DMS53 (cell line): ENCODE measurements at regions not wholly inside any gene's neighbourhood (a gene's known extent, or its start where the extent isn't known, plus 50 kb on each side); places are given as distances from the start of the nearest gene placed in this dataset.
"Not testable (repeated sequence)": the region's sequence is repeated elsewhere in the genome, so short reads cannot be mapped to it uniquely, and the experiment has no call there.

Source experiments
- DNase-seq: peaks from one replicate; lab custom pipeline; 2025; lab: John Stamatoyannopoulos, UW

DNA sequence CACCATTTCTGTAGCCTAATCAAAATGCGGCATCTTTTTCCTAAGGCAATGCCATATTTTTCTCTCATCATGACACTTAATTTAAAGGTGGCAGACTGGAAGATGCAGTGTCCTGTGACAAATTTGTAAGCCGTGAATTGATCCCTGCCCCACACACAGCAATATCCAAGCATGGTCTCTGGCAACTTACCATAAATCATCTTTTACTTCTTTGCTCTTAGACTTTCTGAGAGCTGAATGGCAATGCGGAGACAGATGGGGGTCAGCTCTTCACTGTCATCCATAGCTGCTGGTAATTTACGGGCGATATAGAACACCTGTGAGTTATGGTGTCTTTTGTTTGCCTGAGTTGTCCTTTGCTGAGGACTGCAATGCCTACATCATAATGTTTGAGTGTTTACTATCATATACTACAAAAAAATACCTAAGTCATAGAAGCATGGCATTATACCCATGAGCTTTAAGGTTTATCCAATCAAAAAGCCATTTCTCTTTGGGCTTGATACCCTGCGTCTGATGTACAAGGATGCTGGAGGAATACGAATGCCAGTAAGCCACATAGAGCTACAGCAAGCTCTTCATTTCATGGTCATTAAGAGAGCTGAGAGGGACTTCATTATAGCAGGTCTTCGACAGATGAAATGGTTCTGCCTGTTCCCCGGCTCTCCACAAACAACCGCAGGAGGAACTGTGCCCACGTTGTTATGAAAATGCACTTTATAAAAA is 148.1 kb downstream of the TRIML1 start:
- DNase-seq, result no peak

DNA sequence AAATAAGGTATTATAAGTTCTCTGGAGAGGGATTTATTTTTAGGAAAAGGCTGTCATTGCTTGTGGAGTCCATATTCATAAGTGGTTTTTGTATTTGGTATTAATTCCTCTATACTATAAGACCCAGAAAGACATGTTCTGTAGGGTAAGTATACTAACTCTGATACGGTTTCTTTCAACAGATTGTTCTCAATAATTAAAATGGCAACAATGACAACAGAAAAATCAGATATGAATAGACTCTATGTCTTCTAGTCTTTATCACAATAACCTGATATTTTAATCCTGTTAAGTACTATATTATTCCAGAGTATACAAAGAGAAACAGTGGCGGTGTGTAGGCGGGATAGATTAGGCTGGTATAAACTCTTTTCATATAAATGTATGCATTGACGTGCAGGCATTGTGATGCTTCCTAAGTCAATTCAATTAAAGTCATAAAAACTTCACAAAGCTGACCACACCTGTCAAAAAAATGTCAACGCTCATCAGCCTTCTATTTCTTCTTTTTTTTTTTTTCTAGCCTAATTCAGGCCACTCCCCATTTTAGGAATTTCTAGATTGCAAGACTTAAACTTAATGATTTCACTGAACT is 150.4 kb downstream of the TRIML1 start:
- no peak for DNase-seq

DNA sequence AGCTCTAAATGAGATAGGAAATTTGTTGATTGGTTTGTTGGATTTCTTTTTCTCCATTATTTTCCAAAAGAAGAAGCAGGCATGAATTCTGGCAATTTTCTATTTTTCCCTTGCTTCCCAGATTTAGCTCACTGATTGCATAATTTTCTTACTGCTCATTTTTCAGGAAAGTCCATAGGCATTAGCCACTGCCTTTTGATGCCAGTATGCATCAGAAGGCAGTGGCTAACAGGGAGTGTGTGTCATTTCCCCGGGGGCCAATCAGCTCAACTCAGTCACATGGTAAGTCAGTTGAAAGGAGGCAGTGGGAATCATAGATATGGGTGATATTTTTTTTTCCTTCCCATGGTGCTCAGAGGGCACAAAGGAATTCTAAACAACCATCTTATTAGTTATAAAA is 156.7 kb downstream of the TRIML1 start:
- DNase-seq, result no peak

DNA sequence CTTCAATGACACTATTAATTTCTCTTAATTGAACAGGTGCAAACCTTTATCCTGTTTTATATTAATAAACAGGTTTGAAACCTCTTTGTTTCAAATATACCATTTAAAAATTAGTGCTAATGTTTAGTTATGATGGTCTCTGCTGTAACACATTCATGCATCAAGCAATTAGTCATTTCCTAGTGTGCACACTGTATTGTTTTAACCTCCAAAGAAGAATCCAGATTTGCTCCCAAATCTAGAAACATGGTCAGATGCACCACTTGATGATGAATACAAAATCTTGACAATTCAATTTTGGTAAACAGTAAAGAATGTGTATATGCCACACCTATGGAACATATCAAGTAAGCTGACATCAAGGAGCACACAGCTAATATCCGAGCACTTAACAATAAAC is 157.1 kb downstream of the TRIML1 start:
- DNase-seq, result no peak

DNA sequence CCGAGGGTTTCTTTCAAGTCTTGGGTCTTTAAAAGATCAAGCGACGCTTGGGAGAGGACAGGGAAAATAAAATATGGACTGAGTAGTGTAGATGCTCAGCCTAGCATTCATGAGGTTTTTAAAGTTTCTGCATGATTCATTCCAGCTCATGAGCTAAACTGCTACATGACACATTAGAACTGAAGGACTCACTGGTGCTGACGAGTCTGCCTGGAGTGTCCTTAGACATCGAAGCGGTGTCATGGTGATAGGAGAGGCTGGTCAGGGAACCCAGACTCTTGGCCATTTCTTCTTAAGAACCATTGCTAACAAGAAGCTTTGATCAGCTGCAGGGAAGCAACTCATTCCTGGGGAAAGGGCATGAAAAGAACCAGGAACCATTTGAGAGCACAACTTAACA is 158.6 kb downstream of the TRIML1 start:
- no peak for DNase-seq

DNA sequence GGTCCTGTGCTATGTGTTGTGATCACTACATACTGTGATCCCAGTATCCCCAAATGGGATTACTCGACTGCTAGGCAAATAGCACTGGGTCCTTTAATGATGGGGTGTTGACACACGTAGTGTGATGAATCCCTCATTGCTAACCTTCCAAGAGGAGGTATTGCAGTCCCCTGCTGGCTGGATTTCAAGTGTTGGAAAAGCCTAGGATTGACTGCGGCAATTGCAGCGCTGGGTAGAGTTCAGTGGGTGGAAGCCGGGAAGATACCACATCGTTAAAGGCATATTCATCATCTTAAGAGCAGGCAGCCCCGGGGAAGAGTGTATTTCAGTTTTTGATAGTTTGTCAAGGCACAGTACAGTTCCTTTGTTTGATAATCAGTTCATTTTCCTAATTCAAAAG is 159.9 kb downstream of the TRIML1 start:
- no peak for DNase-seq

DNA sequence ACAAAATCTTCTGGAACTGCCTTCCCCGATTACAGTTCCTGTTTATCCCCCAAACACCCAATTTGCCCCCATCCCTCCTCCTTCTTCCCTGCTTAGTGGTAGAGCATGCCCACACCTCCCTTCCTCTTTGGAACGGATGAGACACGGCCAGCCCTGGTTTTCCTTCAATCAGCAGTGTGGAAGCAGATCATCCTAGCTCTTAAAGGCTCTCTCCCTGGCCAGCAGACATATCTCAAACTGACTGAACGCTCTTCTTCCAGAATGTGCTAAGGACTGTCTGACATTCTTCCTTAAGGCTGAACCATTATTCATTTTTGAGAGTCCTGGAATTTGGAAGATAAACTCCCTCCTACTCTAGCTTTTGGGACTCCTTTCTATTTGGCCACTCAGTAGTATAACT is 161.1 kb downstream of the TRIML1 start:
- DNase-seq, result peak; percentile 2

DNA sequence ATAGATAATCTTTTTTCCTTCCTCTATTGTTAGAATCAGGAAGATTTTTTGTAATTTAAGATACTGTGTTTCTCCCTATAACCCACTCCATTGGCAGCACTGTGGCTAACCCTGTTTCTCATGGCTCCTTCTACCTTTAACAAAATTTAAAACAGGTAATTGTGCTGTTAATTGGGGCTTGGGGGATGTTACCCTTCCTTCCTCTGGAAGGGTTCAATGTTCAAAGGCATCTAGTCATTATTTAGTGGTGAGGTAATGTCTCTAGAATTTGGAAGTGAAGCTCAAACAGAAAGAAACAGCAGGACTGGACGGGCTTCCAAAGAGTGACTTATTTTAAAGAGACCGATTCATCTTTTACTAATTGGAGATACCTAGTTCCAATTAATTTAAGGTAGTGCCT is 166.4 kb downstream of the TRIML1 start:
- no peak for DNase-seq

DNA sequence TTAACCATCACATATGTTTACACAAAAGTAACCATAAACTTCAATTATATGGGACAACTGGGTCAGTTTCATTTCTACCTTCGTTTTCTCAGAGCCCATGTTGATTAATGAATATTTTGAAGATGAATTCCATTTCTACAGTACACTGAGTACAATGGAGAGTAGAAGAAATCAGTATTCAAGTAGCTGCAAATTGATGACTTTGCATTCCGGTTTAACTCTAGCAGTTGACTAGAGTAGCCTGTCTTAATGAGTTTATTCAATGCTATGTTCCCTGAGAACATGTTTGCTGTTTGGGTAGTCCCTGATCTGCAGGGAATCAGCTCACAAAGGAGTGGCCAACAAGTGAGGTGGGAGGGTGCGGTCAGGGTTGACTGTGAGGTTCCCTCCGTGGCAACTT is 168.3 kb downstream of the TRIML1 start:
- no peak for DNase-seq

DNA sequence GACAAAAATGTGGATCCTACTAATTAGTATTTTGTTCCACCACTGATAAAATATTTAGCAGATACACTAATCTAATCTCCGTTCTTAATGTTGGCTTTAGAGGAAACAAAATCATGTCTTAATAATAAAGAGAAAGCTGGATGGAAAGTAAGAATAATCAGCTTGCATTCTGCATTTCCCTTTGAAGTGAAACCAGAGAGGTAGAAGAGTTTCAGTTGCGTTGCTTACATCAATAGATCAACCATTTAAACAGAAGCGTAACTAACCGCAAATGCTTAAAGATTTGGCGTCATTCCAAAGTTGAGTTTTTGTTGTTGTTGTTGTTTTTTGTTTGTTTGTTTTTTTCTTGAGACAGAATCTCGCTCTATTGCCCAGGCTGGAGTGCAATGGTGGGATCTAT is 168.9 kb downstream of the TRIML1 start:
- no peak for DNase-seq

DNA sequence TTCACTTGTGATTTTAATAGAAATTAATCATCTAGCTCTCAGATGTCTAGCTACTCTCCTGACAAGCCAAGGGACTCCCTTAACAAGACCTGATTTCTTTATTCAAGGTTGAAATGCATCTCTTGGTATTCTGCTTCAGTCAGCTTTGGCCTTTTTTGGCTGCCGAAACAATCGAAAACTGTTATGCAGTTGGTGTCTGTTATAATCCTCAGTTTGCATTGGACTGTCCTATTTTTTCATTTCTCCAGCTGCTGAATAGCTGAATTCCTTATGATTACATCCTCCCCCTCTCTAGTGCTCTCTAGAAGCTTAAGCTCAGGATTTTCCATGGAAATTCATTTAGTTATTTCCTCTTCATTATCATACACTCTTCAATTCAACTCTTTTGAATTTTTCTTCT is 177.2 kb downstream of the TRIML1 start:
- no peak for DNase-seq

DNA sequence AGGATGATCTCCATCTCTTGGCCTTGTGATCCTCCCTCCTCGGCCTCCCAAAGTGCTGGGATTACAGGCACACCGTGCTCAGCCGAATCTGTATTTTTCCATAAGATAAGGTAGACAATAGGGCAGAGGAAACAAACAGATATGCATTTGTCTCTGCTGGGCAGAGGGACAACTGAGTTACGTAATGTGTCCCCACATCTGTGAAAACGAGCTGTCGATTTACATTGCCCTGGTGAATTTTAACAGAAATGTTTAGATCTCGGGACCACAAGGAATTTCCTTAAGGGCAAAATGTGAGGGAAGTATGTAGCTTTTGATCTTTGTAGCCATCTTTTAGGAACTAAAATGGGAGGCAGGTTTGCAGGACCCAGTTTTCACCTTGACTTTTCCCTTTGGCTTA is 189.7 kb downstream of the TRIML1 start:
- DNase-seq, result no peak

DNA sequence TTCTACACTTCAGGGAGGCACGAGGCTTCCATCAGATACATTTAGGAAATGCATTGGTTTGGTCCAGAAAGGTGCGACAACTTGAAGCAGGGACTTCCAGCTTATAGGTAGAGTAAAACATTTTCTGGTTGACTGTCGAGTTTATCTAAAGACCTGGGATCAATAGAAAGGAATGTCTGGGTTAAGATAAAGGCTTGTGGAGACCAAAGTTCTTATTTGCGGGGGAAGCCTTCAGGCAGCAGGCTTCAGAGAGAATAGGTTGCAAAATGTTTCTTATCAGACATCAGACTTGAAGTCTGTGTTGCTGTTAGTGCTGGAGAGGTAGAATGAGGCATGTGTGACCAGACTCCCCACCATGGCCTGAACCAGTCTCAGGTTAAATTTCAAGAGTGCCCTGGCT is 190.3 kb downstream of the TRIML1 start:
- no peak for DNase-seq

DNA sequence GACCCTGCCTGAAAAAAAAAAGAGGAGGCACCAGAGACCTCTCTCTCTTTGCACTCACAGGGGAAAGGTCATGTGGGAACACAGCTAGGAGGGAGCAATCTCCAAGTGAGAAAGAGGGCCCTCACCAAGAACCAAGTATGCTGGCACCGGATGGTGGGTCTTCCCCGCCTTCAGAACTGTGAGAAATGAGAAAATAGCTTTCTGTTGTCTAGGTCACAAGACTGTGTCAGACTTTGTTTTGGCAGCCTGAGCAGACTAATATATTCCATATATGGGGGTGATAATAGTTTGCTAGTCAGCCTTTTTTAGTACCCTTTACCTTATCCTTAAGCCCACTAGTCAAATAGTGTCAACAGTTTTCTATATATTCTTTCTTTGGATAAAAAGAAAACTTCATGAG is 193.0 kb downstream of the TRIML1 start:
- no peak for DNase-seq

DNA sequence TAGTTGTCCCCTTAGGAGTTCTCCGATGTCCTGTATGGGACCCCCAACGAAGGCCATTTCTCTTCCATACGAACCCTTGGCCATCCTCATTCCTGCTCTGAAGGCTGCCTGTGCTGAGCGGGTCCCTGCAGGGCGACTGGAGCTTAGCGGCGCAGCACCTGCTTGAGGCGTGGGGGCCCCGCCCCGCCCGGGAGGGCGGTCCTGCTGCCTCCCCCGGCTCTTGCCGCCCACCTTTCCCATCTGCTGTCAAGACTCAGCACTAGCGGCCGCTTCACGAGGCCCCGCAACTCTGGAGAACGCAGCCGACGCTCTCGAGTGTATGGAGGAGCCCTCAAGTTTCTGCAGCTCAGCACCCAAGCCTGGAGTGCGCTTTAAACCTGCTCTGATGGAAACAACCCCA is 197.7 kb downstream of the TRIML1 start:
- DNase-seq, result no peak

DNA sequence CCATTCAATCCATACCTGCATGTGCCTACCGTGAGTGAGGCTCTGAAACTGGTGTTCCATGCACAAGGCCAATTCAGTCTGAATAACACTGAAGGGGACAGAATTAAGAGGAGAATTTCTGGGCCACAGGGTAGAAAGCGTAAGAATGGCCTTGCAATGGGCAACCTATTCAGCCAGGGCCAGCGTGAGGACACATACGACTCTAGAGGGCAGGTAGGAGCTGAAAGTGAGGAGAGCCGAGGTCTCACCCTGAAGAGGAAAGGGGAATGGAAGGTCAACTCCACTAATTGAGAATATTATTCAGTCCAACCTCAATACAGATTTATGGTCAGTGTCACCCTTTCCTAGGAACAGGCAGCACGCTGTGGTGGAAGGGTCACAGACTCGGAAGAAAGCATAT is 202.2 kb downstream of the TRIML1 start:
- no peak for DNase-seq

DNA sequence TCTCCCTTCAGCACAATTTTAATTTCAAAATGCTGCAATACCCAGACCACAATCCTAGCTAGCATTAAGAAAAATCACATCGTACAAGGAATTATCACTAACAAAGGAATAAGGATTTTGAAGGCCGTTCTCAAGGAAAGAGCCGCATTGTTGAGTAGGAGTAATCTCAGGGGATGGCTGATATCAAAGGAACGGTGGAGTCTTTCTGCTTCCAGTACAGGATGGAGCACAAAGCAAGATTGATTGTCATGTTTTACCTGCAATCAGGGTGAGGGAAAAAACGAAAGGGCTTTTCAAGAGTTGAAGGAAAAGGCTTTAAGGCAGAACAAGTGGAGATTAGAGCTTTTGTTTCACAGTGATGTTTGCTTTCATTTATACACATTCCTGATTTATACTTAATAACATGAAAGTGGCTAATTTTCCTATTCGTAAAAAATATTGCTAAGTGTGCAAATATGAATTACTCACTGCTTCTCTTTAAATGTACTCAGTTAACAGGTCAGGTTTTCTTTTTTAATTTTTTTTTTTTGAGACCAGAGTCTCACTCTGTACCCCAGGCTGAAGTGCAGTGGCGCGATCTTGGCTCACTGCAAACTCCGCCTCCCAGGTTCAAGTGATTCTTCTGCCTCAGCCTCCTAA is 207.0 kb downstream of the TRIML1 start:
- no peak for DNase-seq

DNA sequence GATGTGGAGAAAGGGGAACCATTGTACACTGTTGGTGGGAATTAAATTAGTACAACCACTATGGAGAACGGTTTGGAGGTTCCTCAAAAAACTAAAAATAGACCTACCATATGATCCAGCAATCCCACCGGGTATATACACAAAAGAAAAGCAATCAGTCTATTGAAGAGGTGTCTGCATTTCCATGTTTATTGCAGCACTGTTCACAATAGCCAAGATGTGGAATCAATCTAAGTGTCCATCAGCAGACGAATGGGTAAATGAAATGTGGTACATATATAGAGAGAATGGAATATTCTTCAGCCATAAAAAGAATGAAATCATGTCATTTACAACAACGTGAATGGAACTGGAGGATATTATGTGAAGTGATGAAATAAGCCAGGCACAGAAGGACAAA is 208.1 kb downstream of the TRIML1 start:
- no peak for DNase-seq

DNA sequence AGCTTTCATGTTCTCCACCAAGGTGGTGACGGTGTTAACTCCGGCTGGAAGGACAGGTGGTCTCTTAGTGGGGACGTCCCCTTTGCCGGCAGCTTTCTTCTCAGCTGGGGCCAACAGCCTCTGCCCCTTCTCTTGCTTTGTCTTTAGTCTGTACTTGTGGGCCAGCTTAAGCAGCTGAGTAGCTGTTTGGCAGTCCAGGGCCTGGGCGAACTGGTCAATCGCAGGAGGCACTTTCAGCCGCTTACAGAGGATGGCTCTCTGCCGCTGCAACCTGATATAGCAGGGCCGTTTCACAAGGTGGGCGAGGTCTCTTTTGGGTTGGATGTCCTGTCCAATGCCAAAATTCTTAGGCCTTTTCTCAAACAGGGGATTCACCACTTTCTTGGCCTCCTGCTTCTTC is 210.3 kb downstream of the TRIML1 start:
- not testable (repeated sequence) for DNase-seq

DNA sequence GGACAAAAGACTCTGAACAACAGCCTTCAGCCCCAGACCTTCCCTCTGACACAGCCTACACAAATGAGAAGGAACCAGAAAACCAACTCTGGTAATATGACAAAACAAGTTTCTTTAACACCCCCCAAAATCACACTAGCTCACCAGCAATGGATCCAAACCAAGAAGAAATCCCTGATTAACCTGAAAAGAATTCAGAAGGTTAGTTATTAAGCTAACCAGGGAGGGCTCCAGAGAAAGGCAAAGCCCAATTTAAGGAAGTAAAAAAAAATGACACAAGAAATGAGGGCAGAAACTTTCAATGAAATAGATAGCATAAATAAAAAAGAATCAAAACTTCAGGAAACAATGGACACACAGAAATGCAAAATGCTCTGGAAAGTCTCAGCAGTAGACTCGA is 224.0 kb downstream of the TRIML1 start:
- DNase-seq, result no peak

DNA sequence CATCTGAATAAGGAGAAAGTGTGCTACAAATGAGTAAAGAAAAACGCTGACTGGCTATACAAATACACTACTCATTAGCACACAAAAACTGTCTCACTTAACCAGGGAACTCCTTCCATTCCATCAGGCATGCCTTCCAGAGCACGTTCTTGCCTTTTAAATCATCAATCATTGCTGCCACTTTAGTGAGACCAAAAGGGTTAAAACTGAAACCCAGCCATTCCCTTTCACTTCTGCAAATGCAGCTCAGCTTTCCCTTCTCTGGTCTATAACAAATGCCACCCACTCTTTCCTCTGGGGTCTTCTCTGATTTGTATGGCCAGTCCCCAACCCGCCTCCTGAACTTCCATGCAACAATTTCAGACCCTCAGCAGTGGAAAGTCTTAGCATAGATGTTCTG is 231.5 kb downstream of the TRIML1 start:
- DNase-seq, result no peak

DNA sequence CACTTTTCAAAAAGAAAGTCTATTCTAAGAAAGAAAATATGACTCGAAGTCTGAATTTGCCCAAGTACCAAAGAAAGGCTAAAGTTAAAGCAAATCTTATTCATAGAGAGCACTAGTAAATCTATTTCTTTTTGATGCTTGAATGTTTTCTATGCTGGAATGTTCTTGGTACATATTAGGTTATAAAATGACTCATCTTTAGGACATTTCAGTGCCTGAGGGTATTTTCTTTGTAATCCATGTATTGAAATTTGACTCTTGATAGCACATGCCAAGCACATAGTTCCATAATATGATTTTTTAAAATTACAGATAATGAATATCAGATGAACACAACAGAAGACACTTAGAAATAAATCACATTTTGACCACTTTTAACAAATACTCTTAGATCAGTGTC is 232.8 kb downstream of the TRIML1 start:
- DNase-seq, result no peak

DNA sequence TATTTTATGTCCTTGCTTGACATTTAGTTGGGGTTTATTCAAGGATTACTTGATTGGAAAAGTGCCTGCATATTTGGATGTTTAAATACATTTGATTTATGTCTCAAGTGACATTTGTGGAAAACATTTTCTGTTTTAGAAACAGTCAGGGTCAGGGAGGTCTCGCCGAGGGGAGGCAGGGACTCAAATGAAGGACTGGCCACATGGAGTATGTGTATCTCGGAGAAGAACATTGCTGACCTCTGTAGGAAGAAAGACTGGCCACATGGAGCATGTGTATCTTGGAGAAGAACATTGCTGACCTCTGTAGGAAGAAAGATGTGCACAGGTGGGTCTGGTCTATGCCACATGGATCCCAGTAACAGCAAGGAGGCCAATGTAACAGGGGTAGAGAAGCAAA is 233.6 kb downstream of the TRIML1 start:
- peak; percentile 8 for DNase-seq

DNA sequence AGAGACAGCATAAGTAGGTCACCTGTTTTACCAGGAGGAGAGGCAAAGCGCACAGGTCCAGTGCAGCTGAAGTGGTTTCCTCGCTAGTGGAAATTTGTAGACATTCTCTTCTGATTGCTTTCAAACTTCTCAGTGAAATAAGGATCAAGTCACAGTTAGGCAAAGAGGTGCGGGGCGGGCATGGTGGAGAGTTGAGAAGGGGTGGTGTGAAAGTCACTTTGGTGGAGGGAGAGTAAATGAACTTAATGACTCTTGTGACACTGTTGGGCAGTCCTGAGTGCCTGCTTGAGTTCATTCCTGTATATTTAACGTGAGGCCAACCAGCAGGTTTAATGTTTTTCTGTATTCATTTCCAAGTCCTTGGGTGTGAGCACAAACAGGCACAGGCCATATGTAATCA is 235.6 kb downstream of the TRIML1 start:
- DNase-seq, result no peak
